Uterus (tissue), 3 donors: ENCODE measurements at regions not wholly inside any gene's neighbourhood (a gene's known extent, or its start where the extent isn't known, plus 50 kb on each side); places are given as distances from the start of the nearest gene placed in this dataset.

Experiments
- DNase-seq, 2 donors: peaks; one replicate each; pipeline ENCODE4 v3.0.0-alpha.2; 2019 to 2020
- H3K27ac ChIP-seq, 2 donors: fragments of 200-600 bp; sonication (generic); 1 replicate in 1 of 2; 2 replicates in 1 of 2; pipeline ENCODE4 v1.5.1; 2016 to 2018
- H3K27me3 ChIP-seq, 2 donors: fragments of 200-600 bp; sonication (generic); one replicate each; pipeline ENCODE4 v1.5.1; 2018 to 2019; ENCODE audit warnings: control low read depth in 1 of 2
- H3K36me3 ChIP-seq, 2 donors: fragments of 200-600 bp; sonication (generic); one replicate each; pipeline ENCODE4 v1.5.1; 2019; ENCODE audit warnings: control low read depth in 1 of 2
- H3K4me1 ChIP-seq, 2 donors: fragments of 200-600 bp; sonication (generic); one replicate each; pipeline ENCODE4 v1.5.1; 2018 to 2019; ENCODE audit warnings: control low read depth in 1 of 2
- H3K4me3 ChIP-seq, 2 donors: fragments of 200-600 bp; sonication (generic); 1 replicate in 1 of 2; 2 replicates in 1 of 2; pipeline ENCODE4 v1.5.1; 2018 to 2019; ENCODE audit warnings: mild to moderate bottlenecking in 1 of 2
- H3K9me3 ChIP-seq, 2 donors: fragments of 200-600 bp; sonication (generic); one replicate each; pipeline ENCODE4 v1.5.1; 2019; ENCODE audit warnings: control low read depth in 1 of 2
- POLR2A ChIP-seq, 2 donors: fragments of 450-650 bp; IDR thresholded peaks; one replicate each; pipeline ENCODE4 v1.6.1; 2016; ENCODE audit warnings: antibody characterized with exemption in 2 of 2, mild to moderate bottlenecking in 1 of 2, moderate library complexity in 1 of 2
- intact Hi-C: fragments of 100-400 bp; cut with DNase I; formaldehyde crosslinking; loops from one replicate; pipeline ENCODE4 v1.15.1; 2023; ENCODE audit warnings: low total_unique reads
- TF ChIP-seq, protein P1 (sequence below), 4 experiments: fragments of 200-600 bp in 2 of 4; fragments of 450-650 bp in 2 of 4; sonication (generic) in 2 of 4; IDR thresholded peaks; one replicate each; pipeline ENCODE4 v1.5.1; 2016 to 2019; ENCODE audit warnings: antibody characterized with exemption in 4 of 4, mild to moderate bottlenecking in 2 of 4, moderate library complexity in 1 of 4
- donor health status: DM: yes; HTN: yes; CAD: no.

DNA sequence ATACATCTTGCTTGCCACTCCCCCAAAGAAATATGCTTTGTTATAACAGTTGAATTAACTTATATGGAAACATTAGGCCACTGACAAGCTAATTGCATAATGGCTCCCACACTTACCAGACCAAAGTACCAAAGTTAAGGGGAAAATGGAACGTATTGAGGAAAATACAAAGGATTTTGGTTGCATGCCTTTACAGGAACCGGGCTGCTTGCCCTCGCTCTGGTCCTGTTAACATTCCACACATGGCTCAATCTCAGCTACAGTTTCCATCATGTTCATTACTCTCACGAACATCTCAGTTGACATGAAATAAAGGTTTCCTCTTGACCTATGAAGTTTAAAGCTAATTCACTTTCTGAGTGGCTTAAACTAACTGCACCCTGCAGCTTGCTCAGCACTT, 220.7 kb upstream of the RXFP2 start:
- no peaks in the 10 kb centered on the region for H3K9me3 ChIP-seq
- intact Hi-C loops = no loop called here
- TF ChIP-seq POLR2A (IDR thresholded peaks at IDR 0.05) = no peak
- TF ChIP-seq, protein P1, sequence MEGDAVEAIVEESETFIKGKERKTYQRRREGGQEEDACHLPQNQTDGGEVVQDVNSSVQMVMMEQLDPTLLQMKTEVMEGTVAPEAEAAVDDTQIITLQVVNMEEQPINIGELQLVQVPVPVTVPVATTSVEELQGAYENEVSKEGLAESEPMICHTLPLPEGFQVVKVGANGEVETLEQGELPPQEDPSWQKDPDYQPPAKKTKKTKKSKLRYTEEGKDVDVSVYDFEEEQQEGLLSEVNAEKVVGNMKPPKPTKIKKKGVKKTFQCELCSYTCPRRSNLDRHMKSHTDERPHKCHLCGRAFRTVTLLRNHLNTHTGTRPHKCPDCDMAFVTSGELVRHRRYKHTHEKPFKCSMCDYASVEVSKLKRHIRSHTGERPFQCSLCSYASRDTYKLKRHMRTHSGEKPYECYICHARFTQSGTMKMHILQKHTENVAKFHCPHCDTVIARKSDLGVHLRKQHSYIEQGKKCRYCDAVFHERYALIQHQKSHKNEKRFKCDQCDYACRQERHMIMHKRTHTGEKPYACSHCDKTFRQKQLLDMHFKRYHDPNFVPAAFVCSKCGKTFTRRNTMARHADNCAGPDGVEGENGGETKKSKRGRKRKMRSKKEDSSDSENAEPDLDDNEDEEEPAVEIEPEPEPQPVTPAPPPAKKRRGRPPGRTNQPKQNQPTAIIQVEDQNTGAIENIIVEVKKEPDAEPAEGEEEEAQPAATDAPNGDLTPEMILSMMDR (IDR thresholded peaks at IDR 0.05) = no peak
- peak overlapping the region; percentile 23 to 39 for H3K27ac ChIP-seq
- H3K4me3 ChIP-seq = no peak overlapping the region
- peak in 1 of 2 donors; percentile 18 for DNase-seq
- no peaks in the 10 kb centered on the region for H3K4me1 ChIP-seq
- no peaks in the 10 kb centered on the region for H3K36me3 ChIP-seq
- H3K27me3 ChIP-seq = no peaks in the 10 kb centered on the region

DNA sequence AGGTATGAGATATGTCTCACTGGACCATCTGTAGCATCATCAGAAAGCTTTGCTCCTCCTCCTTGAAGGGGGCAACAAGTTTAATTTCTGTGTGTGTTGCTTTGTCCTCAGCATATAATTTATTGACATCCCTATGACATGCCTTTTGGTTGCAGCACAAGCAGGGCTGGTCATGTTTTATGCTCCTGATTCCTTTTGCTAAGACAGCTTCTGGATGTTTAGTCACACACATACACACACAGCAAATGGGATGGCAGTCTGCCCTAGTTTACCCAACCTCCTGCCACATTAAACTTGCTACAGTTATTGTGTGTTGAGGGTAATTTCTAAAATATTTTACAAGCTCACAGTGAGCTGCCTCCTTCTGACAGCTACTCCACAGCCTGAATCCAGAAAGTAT, 217.9 kb upstream of the RXFP2 start:
- no peaks in the 10 kb centered on the region for H3K27me3 ChIP-seq
- TF ChIP-seq, protein P1 (IDR thresholded peaks at IDR 0.05) = no peak
- no peak for TF ChIP-seq POLR2A (IDR thresholded peaks at IDR 0.05)
- DNase-seq = peak in 1 of 2 donors; percentile 27
- no peak overlapping the region for H3K4me3 ChIP-seq
- H3K9me3 ChIP-seq = no peaks in the 10 kb centered on the region
- no peaks in the 10 kb centered on the region for H3K36me3 ChIP-seq
- H3K27ac ChIP-seq = no peak overlapping the region
- intact Hi-C loops = no loop called here
- H3K4me1 ChIP-seq = no peaks in the 10 kb centered on the region

DNA sequence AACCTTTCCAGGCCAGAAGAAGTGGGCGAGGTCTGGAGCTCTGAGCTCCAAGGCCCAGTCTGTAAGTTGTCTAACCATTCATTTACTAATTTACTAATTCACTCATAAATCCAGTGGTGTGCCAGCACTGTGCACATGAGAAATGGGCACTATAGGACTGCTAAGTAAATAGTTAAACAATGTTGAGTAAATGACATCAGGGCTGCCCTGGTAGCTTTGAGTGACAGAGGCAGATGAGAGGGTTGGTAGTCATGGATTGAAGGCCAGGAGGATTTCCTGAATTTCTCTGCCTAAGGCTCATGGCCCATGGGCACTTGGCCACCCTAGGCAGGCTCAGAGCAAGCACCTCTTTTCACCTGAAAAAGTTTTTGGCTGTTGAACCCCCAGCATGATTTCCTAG, 216.9 kb upstream of the RXFP2 start:
- DNase-seq = no peak
- intact Hi-C loops = no loop called here
- no peaks in the 10 kb centered on the region for H3K4me1 ChIP-seq
- H3K36me3 ChIP-seq = no peaks in the 10 kb centered on the region
- H3K9me3 ChIP-seq = no peaks in the 10 kb centered on the region
- no peak overlapping the region for H3K27ac ChIP-seq
- no peaks in the 10 kb centered on the region for H3K27me3 ChIP-seq
- TF ChIP-seq, protein P1 (IDR thresholded peaks at IDR 0.05) = no peak
- TF ChIP-seq POLR2A (IDR thresholded peaks at IDR 0.05) = no peak
- no peak overlapping the region for H3K4me3 ChIP-seq

DNA sequence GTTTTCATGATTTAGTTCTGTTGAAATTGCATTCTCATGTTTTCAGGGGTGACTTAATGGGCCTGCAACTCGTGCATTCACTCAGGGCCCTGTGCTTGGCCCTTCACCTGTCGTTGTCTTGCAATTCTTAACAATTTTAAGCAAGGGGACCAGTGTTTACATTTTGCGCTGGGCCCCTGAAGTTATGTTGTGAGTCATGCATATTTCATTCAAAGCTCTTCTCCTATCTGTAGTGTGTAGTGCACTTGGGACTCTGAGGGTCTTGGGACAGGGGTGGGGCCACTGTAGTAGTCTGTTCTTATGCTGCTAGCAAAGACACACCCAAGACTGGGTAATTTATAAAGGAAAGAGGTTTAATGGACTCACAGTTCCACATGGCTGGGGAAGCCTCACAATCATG, 211.2 kb upstream of the RXFP2 start:
- Histone ChIP-seq H3K27ac (no peak overlapping the region), H3K36me3 (no peaks in the 10 kb centered on the region), H3K4me1 (no peaks in the 10 kb centered on the region), H3K4me3 (no peak overlapping the region), H3K27me3 (no peaks in the 10 kb centered on the region), H3K9me3 (no peaks in the 10 kb centered on the region)
- intact Hi-C loops = no loop called here
- no peak for DNase-seq
- TF ChIP-seq, protein P1 (IDR thresholded peaks at IDR 0.05) = no peak
- no peak for TF ChIP-seq POLR2A (IDR thresholded peaks at IDR 0.05)

DNA sequence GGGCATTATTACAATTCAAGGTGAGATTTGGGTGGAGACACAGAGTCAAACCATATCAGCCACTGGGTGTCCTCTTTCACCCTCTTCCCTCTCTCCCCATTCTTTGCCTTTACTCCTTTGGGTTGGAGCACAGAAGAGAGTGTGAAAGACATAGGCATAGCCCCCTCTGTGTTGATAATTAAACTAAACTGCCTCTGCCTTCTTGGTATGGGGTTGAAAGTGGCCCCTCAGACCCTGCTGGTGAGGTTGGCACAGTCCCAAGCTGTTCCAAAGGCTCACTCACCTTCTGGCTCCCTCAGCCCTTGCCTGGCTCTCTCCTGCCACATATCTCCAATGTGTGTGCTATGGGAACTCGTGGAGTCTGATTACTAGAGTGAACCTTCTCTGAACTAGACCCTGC, 210.6 kb upstream of the RXFP2 start:
- Histone ChIP-seq H3K27me3 (no peaks in the 10 kb centered on the region), H3K27ac (no peak overlapping the region), H3K4me3 (no peak overlapping the region), H3K9me3 (no peaks in the 10 kb centered on the region), H3K36me3 (no peaks in the 10 kb centered on the region), H3K4me1 (no peaks in the 10 kb centered on the region)
- TF ChIP-seq, protein P1 (IDR thresholded peaks at IDR 0.05) = no peak
- no peak for DNase-seq
- intact Hi-C loops = no loop called here
